ENCODE measurements at regions not wholly inside any gene's neighbourhood (a gene's known extent, or its start where the extent isn't known, plus 50 kb on each side); places are given as distances from the start of the nearest gene placed in this dataset.

GRCh38 chr16:6131526-6132050 lies 1034.0 kb upstream of the EEF2KMT start:
- ATAC-seq (no peak), DNase-seq (no peak)
- Mint-ChIP-seq H3K27ac (no peak overlapping the region), H3K36me3 (ENCODE audit: low read depth) (no peaks in the 10 kb centered on the region), H3K4me3 (no peak overlapping the region), H3K4me1 (ENCODE audit: low read depth) (no peaks in the 10 kb centered on the region), H3K27me3 (no peaks in the 10 kb centered on the region), H3K9me3 (peaks cover 7% of the 10 kb centered on the region)
- ChIA-PET POLR2A (no interaction called here), CTCF (no interaction called here)
- intact Hi-C loops (cut with micrococcal nuclease): no loop called here
- TF ChIP-seq, protein P1, sequence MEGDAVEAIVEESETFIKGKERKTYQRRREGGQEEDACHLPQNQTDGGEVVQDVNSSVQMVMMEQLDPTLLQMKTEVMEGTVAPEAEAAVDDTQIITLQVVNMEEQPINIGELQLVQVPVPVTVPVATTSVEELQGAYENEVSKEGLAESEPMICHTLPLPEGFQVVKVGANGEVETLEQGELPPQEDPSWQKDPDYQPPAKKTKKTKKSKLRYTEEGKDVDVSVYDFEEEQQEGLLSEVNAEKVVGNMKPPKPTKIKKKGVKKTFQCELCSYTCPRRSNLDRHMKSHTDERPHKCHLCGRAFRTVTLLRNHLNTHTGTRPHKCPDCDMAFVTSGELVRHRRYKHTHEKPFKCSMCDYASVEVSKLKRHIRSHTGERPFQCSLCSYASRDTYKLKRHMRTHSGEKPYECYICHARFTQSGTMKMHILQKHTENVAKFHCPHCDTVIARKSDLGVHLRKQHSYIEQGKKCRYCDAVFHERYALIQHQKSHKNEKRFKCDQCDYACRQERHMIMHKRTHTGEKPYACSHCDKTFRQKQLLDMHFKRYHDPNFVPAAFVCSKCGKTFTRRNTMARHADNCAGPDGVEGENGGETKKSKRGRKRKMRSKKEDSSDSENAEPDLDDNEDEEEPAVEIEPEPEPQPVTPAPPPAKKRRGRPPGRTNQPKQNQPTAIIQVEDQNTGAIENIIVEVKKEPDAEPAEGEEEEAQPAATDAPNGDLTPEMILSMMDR (IDR thresholded peaks at IDR 0.05): no peak

DNA sequence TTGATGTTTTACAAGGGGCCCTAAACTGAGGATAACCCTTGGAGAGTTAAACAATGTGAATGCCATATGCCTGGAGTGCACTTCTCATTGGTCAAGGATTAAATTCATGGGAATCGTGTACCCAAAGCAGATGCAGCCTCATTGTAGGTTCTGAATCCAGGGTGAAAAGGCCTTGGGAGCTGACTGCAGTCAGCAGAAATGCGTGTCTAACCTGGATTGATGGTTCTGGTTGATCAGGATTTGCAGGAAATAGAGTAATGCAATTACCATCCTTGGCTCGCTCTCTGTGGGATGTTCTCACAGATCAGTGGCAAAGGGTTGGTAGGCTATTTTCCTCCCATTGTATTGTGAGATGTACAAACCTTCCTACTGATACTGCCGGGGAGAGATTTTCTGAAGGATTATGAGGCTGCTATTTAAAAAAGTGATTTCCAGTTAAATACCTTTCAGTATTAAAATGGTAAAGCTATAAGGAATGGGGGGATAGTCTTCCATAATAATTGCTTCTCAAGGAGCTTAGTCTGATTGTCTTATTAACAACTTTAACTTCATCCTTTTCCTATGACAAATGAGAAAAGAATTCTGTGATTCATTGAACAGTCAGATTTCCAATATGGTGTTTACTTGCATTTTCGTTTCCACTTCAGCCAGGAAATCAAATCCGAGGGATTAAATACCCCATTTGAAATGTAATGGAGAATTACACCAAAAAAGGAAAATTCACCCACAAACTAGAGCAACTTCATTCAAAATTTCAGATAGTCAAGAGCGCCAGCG lies 1028.1 kb upstream of the EEF2KMT start:
- Mint-ChIP-seq H3K36me3 (ENCODE audit: low read depth) (no peaks in the 10 kb centered on the region), H3K27ac (no peak overlapping the region), H3K9me3 (peaks cover 5% of the 10 kb centered on the region), H3K27me3 (no peaks in the 10 kb centered on the region), H3K4me3 (no peak overlapping the region), H3K4me1 (ENCODE audit: low read depth) (no peaks in the 10 kb centered on the region)
- ChIA-PET CTCF (no interaction called here), POLR2A (no interaction called here)
- intact Hi-C loops (cut with micrococcal nuclease): no loop called here
- DNase-seq (no peak), ATAC-seq (no peak)
- TF ChIP-seq, protein P1 (IDR thresholded peaks at IDR 0.05): no peak

DNA sequence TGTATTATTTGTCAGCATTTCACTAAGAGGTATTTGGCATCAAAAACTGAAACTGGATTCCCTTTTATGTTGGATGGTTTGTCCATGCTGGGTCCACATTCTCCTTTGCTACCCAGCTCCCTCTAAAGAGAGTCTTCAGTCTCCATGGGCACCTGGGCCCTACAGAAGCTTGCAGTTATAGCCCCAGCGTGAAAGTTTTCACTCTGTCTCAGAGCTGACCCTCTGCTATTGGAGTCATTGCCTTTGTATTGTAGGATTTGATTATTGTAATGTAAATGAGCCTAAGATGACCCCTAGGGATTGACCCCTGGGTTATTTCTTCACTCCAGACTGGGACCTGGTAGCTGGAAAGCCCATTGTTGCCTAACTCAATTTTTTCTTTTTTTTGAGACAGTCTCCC lies 1026.5 kb upstream of the EEF2KMT start:
- POLR2A ChIA-PET: no interaction called here
- CTCF ChIA-PET: no interaction called here
- no peak overlapping the region for H3K4me3 Mint-ChIP-seq
- peaks cover 5% of the 10 kb centered on the region for H3K9me3 Mint-ChIP-seq
- no peaks in the 10 kb centered on the region for H3K27me3 Mint-ChIP-seq
- ATAC-seq: no peak
- intact Hi-C loops (cut with micrococcal nuclease): no loop called here
- no peaks in the 10 kb centered on the region for H3K4me1 Mint-ChIP-seq (ENCODE audit: low read depth)
- DNase-seq: no peak
- H3K27ac Mint-ChIP-seq: no peak overlapping the region
- TF ChIP-seq, protein P1 (IDR thresholded peaks at IDR 0.05): no peak
- no peaks in the 10 kb centered on the region for H3K36me3 Mint-ChIP-seq (ENCODE audit: low read depth)

- Mint-ChIP-seq H3K27ac (no peak overlapping the region), H3K4me1 (ENCODE audit: low read depth) (no peaks in the 10 kb centered on the region), H3K27me3 (no peaks in the 10 kb centered on the region), H3K4me3 (no peak overlapping the region), H3K9me3 (peaks cover 3% of the 10 kb centered on the region), H3K36me3 (ENCODE audit: low read depth) (no peaks in the 10 kb centered on the region)
- TF ChIP-seq, protein P1 (IDR thresholded peaks at IDR 0.05): no peak
- ChIA-PET CTCF (no interaction called here), POLR2A (no interaction called here)
- intact Hi-C loops (cut with micrococcal nuclease): no loop called here
- DNase-seq (no peak), ATAC-seq (no peak)
Measured at GRCh38 chr16:6122401-6122800, 1024.8 kb upstream of the EEF2KMT start.

GRCh38 chr16:6114691-6115090 lies 1017.1 kb upstream of the EEF2KMT start:
- DNase-seq: no peak
- intact Hi-C loops (cut with micrococcal nuclease): no loop called here
- Mint-ChIP-seq H3K27me3 (no peaks in the 10 kb centered on the region), H3K4me3 (no peak overlapping the region), H3K9me3 (peaks cover 3% of the 10 kb centered on the region), H3K36me3 (ENCODE audit: low read depth) (no peaks in the 10 kb centered on the region), H3K27ac (no peak overlapping the region), H3K4me1 (ENCODE audit: low read depth) (no peaks in the 10 kb centered on the region)
- TF ChIP-seq, protein P1 (IDR thresholded peaks at IDR 0.05): no peak
- ATAC-seq: no peak
- POLR2A ChIA-PET: interaction anchor here (0.6 kb wide), 1 partner anchor 450 kb away, joined by 3 read pairs; no protein-coding TSS in a partner anchor
- CTCF ChIA-PET: no interaction called here

Data from activated CD8-positive, alpha-beta T cell treated with anti-CD3 and anti-CD28 coated beads for 36 hours (primary cell).